Astrocyte (in vitro differentiated cells and primary cell): ENCODE measurements at regions not wholly inside any gene's neighbourhood (a gene's known extent, or its start where the extent isn't known, plus 50 kb on each side); places are given as distances from the start of the nearest gene placed in this dataset.

Experiments
- DNase-seq: peaks from one replicate; pipeline ENCODE4 v3.0.0-alpha.2; 2010; ENCODE audit warnings: low read depth
- FAIRE-seq: peaks from 2 replicates; lab custom pipeline; 2011; peaks lifted over from hg19 to GRCh38; lab: Jason Lieb, UNC
- H2AFZ ChIP-seq: 2 replicates; pipeline ENCODE4 v1.6.0; 2012; ENCODE audit warnings: low read depth, low read length, inconsistent platforms
- H3K27ac ChIP-seq: 2 replicates; pipeline ENCODE4 v1.5.1; 2011; ENCODE audit warnings: low read depth, low read length, inconsistent platforms
- H3K27me3 ChIP-seq: 2 replicates; pipeline ENCODE4 v1.6.0; 2011; ENCODE audit warnings: low read length, inconsistent platforms; ENCODE audit not compliant: insufficient read depth
- H3K36me3 ChIP-seq: 2 replicates; pipeline ENCODE4 v1.5.1; 2011; ENCODE audit warnings: low read length, inconsistent platforms; ENCODE audit not compliant: insufficient read depth
- H3K4me1 ChIP-seq: 2 replicates; pipeline ENCODE4 v1.5.1; 2011; ENCODE audit warnings: low read length, inconsistent platforms; ENCODE audit not compliant: insufficient read depth
- H3K4me2 ChIP-seq: 2 replicates; pipeline ENCODE4 v1.6.0; 2012; ENCODE audit warnings: low read length, inconsistent platforms
- H3K4me3 ChIP-seq: 2 replicates; pipeline ENCODE4 v1.5.1; 2011; ENCODE audit warnings: low read depth, mild to moderate bottlenecking, low read length, inconsistent platforms; ENCODE audit not compliant: insufficient read depth
- H3K79me2 ChIP-seq: 2 replicates; pipeline ENCODE4 v1.6.0; 2012; ENCODE audit warnings: mild to moderate bottlenecking, low read length, inconsistent platforms; ENCODE audit not compliant: insufficient read depth
- H3K9ac ChIP-seq: 2 replicates; pipeline ENCODE4 v1.6.0; 2012; ENCODE audit warnings: mild to moderate bottlenecking, low read length, inconsistent platforms
- H3K9me3 ChIP-seq: 2 replicates; pipeline ENCODE4 v1.5.1; 2012; ENCODE audit warnings: low read depth, mild to moderate bottlenecking, low read length, inconsistent platforms; ENCODE audit not compliant: insufficient read depth
- H4K20me1 ChIP-seq: 2 replicates; pipeline ENCODE4 v1.6.0; 2012; ENCODE audit warnings: low read length, inconsistent platforms; ENCODE audit not compliant: insufficient read depth
- H3K27ac Mint-ChIP-seq: one replicate; pipeline ENCODE4 v1.8.0; 2021; ENCODE audit warnings: mild to moderate bottlenecking, mixed read lengths; ENCODE audit not compliant: unreplicated experiment
- H3K27me3 Mint-ChIP-seq: one replicate; pipeline ENCODE4 v1.8.0; 2021; ENCODE audit warnings: low read depth, mixed read lengths; ENCODE audit not compliant: unreplicated experiment
- H3K36me3 Mint-ChIP-seq: one replicate; pipeline ENCODE4 v1.8.0; 2021; ENCODE audit warnings: low read depth, mixed read lengths; ENCODE audit not compliant: unreplicated experiment
- H3K4me1 Mint-ChIP-seq: one replicate; pipeline ENCODE4 v1.8.0; 2021; ENCODE audit warnings: low read depth, mixed read lengths; ENCODE audit not compliant: unreplicated experiment
- H3K4me3 Mint-ChIP-seq: one replicate; pipeline ENCODE4 v1.8.0; 2021; ENCODE audit warnings: mild to moderate bottlenecking, moderate library complexity, mixed read lengths; ENCODE audit not compliant: unreplicated experiment
- H3K9me3 Mint-ChIP-seq: one replicate; pipeline ENCODE4 v1.8.0; 2021; ENCODE audit warnings: mild to moderate bottlenecking, mixed read lengths; ENCODE audit not compliant: unreplicated experiment
- CTCF ChIP-seq: IDR thresholded peaks from 2 replicates; pipeline ENCODE4 v1.5.1; 2011; ENCODE audit warnings: low read depth, mild to moderate bottlenecking, inconsistent platforms, low read length, moderate library complexity; ENCODE audit not compliant: insufficient read depth
- EZH2 ChIP-seq: IDR thresholded peaks from 2 replicates; pipeline ENCODE4 v1.6.1; 2012; ENCODE audit warnings: mild to moderate bottlenecking, low read length, inconsistent platforms; ENCODE audit not compliant: insufficient read depth

- no peak overlapping the region for H3K27ac ChIP-seq
- no peak overlapping the region for H3K4me2 ChIP-seq
- H2AFZ ChIP-seq: no peak overlapping the region
- no peaks in the 10 kb centered on the region for H3K9me3 ChIP-seq
- FAIRE-seq (no peak), DNase-seq (no peak)
- H4K20me1 ChIP-seq: no peaks in the 10 kb centered on the region
- TF ChIP-seq CTCF (no peak), EZH2 (no peak)
- no peaks in the 10 kb centered on the region for H3K36me3 Mint-ChIP-seq
- H3K79me2 ChIP-seq: no peaks in the 10 kb centered on the region
- H3K4me3 Mint-ChIP-seq: no peak overlapping the region
- H3K4me3 ChIP-seq: no peak overlapping the region
- peaks cover 10% of the 10 kb centered on the region for H3K4me1 Mint-ChIP-seq
- H3K27me3 ChIP-seq: no peaks in the 10 kb centered on the region
- peaks cover 2% of the 10 kb centered on the region for H3K27me3 Mint-ChIP-seq
- H3K9ac ChIP-seq: no peak overlapping the region
- no peaks in the 10 kb centered on the region for H3K4me1 ChIP-seq
- no peaks in the 10 kb centered on the region for H3K36me3 ChIP-seq
- no peaks in the 10 kb centered on the region for H3K9me3 Mint-ChIP-seq
- no peak overlapping the region for H3K27ac Mint-ChIP-seq
Measured at GRCh38 chr2:66827851-66828250, 392.9 kb downstream of the MEIS1 start.

- DNase-seq (no peak), FAIRE-seq (no peak)
- Histone ChIP-seq H3K79me2 (no peaks in the 10 kb centered on the region), H3K4me3 (no peak overlapping the region), H3K4me1 (no peaks in the 10 kb centered on the region), H3K4me2 (no peak overlapping the region), H3K27ac (no peak overlapping the region), H3K27me3 (no peaks in the 10 kb centered on the region), H3K9ac (no peak overlapping the region), H3K9me3 (no peaks in the 10 kb centered on the region), H3K36me3 (no peaks in the 10 kb centered on the region), H4K20me1 (no peaks in the 10 kb centered on the region), H2AFZ (no peak overlapping the region)
- peaks cover 10% of the 10 kb centered on the region for H3K4me1 Mint-ChIP-seq
- no peak overlapping the region for H3K27ac Mint-ChIP-seq
- peaks cover 2% of the 10 kb centered on the region for H3K27me3 Mint-ChIP-seq
- no peak for TF ChIP-seq EZH2
- TF ChIP-seq CTCF: no peak
- H3K36me3 Mint-ChIP-seq: no peaks in the 10 kb centered on the region
- no peak overlapping the region for H3K4me3 Mint-ChIP-seq
- no peaks in the 10 kb centered on the region for H3K9me3 Mint-ChIP-seq
Measured at GRCh38 chr2:66828876-66829275, 394.0 kb downstream of the MEIS1 start.

DNA sequence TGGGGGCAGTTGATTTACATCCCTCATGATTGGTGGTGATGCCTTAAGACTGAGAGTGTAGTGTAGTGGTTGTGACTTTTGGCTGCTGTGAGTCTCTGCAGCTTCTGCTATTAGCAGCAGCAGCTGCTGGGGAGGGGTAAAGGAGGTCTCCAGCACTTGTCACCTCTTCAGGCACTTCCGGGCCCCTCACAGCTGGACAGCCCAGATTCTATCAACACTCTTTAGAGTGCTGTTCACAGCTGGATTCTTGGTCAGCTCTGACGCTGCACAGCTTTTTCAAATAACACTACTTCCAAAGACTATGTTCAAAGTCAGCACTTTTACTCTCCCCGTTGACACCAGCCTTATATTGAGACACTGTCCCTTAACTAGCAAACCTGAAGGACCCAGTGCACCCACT is 396.0 kb downstream of the MEIS1 start:
- H3K9me3 ChIP-seq: no peaks in the 10 kb centered on the region
- no peak for FAIRE-seq
- Mint-ChIP-seq H3K9me3 (no peaks in the 10 kb centered on the region), H3K27ac (no peak overlapping the region), H3K4me3 (no peak overlapping the region), H3K27me3 (peaks cover 2% of the 10 kb centered on the region), H3K36me3 (no peaks in the 10 kb centered on the region), H3K4me1 (peaks cover 8% of the 10 kb centered on the region)
- no peaks in the 10 kb centered on the region for H3K79me2 ChIP-seq
- H3K4me1 ChIP-seq: no peaks in the 10 kb centered on the region
- no peak overlapping the region for H3K9ac ChIP-seq
- no peak for TF ChIP-seq EZH2
- no peak for TF ChIP-seq CTCF
- DNase-seq: no peak
- H3K27me3 ChIP-seq: no peaks in the 10 kb centered on the region
- H3K4me2 ChIP-seq: no peak overlapping the region
- no peaks in the 10 kb centered on the region for H3K36me3 ChIP-seq
- H3K27ac ChIP-seq: no peak overlapping the region
- H2AFZ ChIP-seq: no peak overlapping the region
- no peaks in the 10 kb centered on the region for H4K20me1 ChIP-seq
- H3K4me3 ChIP-seq: no peak overlapping the region
